ENCODE measurements at regions not wholly inside any gene's neighbourhood (a gene's known extent, or its start where the extent isn't known, plus 50 kb on each side); places are given as distances from the start of the nearest gene placed in this dataset.
"Not testable (repeated sequence)": the region's sequence is repeated elsewhere in the genome, so short reads cannot be mapped to it uniquely, and the experiment has no call there.

- H3K36me3 ChIP-seq (ENCODE audit: control insufficient read depth, insufficient read depth, low read length); H3K9me3 ChIP-seq (ENCODE audit: control insufficient read depth, low read length); H3K4me3 ChIP-seq (ENCODE audit: insufficient read depth, low read depth, low read length); H3K4me1 ChIP-seq (ENCODE audit: control insufficient read depth, insufficient read depth, low read length); H3K27me3 ChIP-seq (ENCODE audit: control insufficient read depth, insufficient read depth, low read length, poor library complexity, severe bottlenecking); H3K27ac ChIP-seq (ENCODE audit: insufficient read depth, low read depth, low read length, poor library complexity, severe bottlenecking): not testable (repeated sequence)
- WGBS, 2 experiments, result 92 to 95% methylated on average over 2 to 3 of the region's 3 CpGs
Observed at GRCh38 chr1:96564401-96564800, 157.2 kb upstream of the PTBP2 start.

GRCh38 chr1:96565546-96565945 is 156.0 kb upstream of the PTBP2 start:
- no peak overlapping the region for H3K4me3 ChIP-seq (ENCODE audit: insufficient read depth, low read depth, low read length)
- no peaks in the 10 kb centered on the region for H3K4me1 ChIP-seq (ENCODE audit: control insufficient read depth, insufficient read depth, low read length)
- H3K27ac ChIP-seq (ENCODE audit: insufficient read depth, low read depth, low read length, poor library complexity, severe bottlenecking), result no peak overlapping the region
- WGBS, 2 experiments, result 89 to 93% methylated on average over 1 of the region's 1 CpG
- H3K36me3 ChIP-seq (ENCODE audit: control insufficient read depth, insufficient read depth, low read length), result no peaks in the 10 kb centered on the region
- H3K9me3 ChIP-seq (ENCODE audit: control insufficient read depth, low read length), result no peaks in the 10 kb centered on the region
- H3K27me3 ChIP-seq (ENCODE audit: control insufficient read depth, insufficient read depth, low read length, poor library complexity, severe bottlenecking), result no peaks in the 10 kb centered on the region

- 94 to 95% methylated on average over 3 of the region's 3 CpGs for WGBS, 2 experiments
- no peaks in the 10 kb centered on the region for H3K27me3 ChIP-seq (ENCODE audit: control insufficient read depth, insufficient read depth, low read length, poor library complexity, severe bottlenecking)
- no peak overlapping the region for H3K4me3 ChIP-seq (ENCODE audit: insufficient read depth, low read depth, low read length)
- no peaks in the 10 kb centered on the region for H3K9me3 ChIP-seq (ENCODE audit: control insufficient read depth, low read length)
- no peaks in the 10 kb centered on the region for H3K36me3 ChIP-seq (ENCODE audit: control insufficient read depth, insufficient read depth, low read length)
- H3K4me1 ChIP-seq (ENCODE audit: control insufficient read depth, insufficient read depth, low read length), result no peaks in the 10 kb centered on the region
- no peak overlapping the region for H3K27ac ChIP-seq (ENCODE audit: insufficient read depth, low read depth, low read length, poor library complexity, severe bottlenecking)
Observed at GRCh38 chr1:96568639-96569038, 152.9 kb upstream of the PTBP2 start.

GRCh38 chr1:96569288-96569687 is 152.3 kb upstream of the PTBP2 start:
- Histone ChIP-seq H3K9me3 (ENCODE audit: control insufficient read depth, low read length) (no peaks in the 10 kb centered on the region), H3K36me3 (ENCODE audit: control insufficient read depth, insufficient read depth, low read length) (no peaks in the 10 kb centered on the region), H3K27ac (ENCODE audit: insufficient read depth, low read depth, low read length, poor library complexity, severe bottlenecking) (no peak overlapping the region), H3K4me3 (ENCODE audit: insufficient read depth, low read depth, low read length) (no peak overlapping the region), H3K27me3 (ENCODE audit: control insufficient read depth, insufficient read depth, low read length, poor library complexity, severe bottlenecking) (no peaks in the 10 kb centered on the region), H3K4me1 (ENCODE audit: control insufficient read depth, insufficient read depth, low read length) (no peaks in the 10 kb centered on the region)
- WGBS, 2 experiments, result 79 to 81% methylated on average over 2 of the region's 2 CpGs

- Histone ChIP-seq H3K36me3 (ENCODE audit: control insufficient read depth, insufficient read depth, low read length) (no peaks in the 10 kb centered on the region), H3K4me3 (ENCODE audit: insufficient read depth, low read depth, low read length) (no peak overlapping the region), H3K4me1 (ENCODE audit: control insufficient read depth, insufficient read depth, low read length) (no peaks in the 10 kb centered on the region), H3K27ac (ENCODE audit: insufficient read depth, low read depth, low read length, poor library complexity, severe bottlenecking) (no peak overlapping the region), H3K27me3 (ENCODE audit: control insufficient read depth, insufficient read depth, low read length, poor library complexity, severe bottlenecking) (no peaks in the 10 kb centered on the region), H3K9me3 (ENCODE audit: control insufficient read depth, low read length) (no peaks in the 10 kb centered on the region)
Observed at GRCh38 chr1:96579636-96580035, 141.9 kb upstream of the PTBP2 start.

GRCh38 chr1:96580920-96581319 is 140.7 kb upstream of the PTBP2 start:
- no peaks in the 10 kb centered on the region for H3K27me3 ChIP-seq (ENCODE audit: control insufficient read depth, insufficient read depth, low read length, poor library complexity, severe bottlenecking)
- no peak overlapping the region for H3K27ac ChIP-seq (ENCODE audit: insufficient read depth, low read depth, low read length, poor library complexity, severe bottlenecking)
- no peaks in the 10 kb centered on the region for H3K4me1 ChIP-seq (ENCODE audit: control insufficient read depth, insufficient read depth, low read length)
- no peak overlapping the region for H3K4me3 ChIP-seq (ENCODE audit: insufficient read depth, low read depth, low read length)
- H3K36me3 ChIP-seq (ENCODE audit: control insufficient read depth, insufficient read depth, low read length), result no peaks in the 10 kb centered on the region
- WGBS, 2 experiments, result 35 to 36% methylated on average over 7 of the region's 7 CpGs
- no peaks in the 10 kb centered on the region for H3K9me3 ChIP-seq (ENCODE audit: control insufficient read depth, low read length)

- H3K27me3 ChIP-seq (ENCODE audit: control insufficient read depth, insufficient read depth, low read length, poor library complexity, severe bottlenecking), result no peaks in the 10 kb centered on the region
- no peak overlapping the region for H3K4me3 ChIP-seq (ENCODE audit: insufficient read depth, low read depth, low read length)
- H3K9me3 ChIP-seq (ENCODE audit: control insufficient read depth, low read length), result no peaks in the 10 kb centered on the region
- WGBS, 2 experiments, result 52 to 53% methylated on average over 7 of the region's 7 CpGs
- no peaks in the 10 kb centered on the region for H3K4me1 ChIP-seq (ENCODE audit: control insufficient read depth, insufficient read depth, low read length)
- no peaks in the 10 kb centered on the region for H3K36me3 ChIP-seq (ENCODE audit: control insufficient read depth, insufficient read depth, low read length)
- H3K27ac ChIP-seq (ENCODE audit: insufficient read depth, low read depth, low read length, poor library complexity, severe bottlenecking), result no peak overlapping the region
Observed at GRCh38 chr1:96581772-96582171, 139.8 kb upstream of the PTBP2 start.

GRCh38 chr1:96583903-96584302 is 137.7 kb upstream of the PTBP2 start:
- Histone ChIP-seq H3K9me3 (ENCODE audit: control insufficient read depth, low read length) (no peaks in the 10 kb centered on the region), H3K36me3 (ENCODE audit: control insufficient read depth, insufficient read depth, low read length) (no peaks in the 10 kb centered on the region), H3K27ac (ENCODE audit: insufficient read depth, low read depth, low read length, poor library complexity, severe bottlenecking) (no peak overlapping the region), H3K4me1 (ENCODE audit: control insufficient read depth, insufficient read depth, low read length) (no peaks in the 10 kb centered on the region), H3K27me3 (ENCODE audit: control insufficient read depth, insufficient read depth, low read length, poor library complexity, severe bottlenecking) (no peaks in the 10 kb centered on the region), H3K4me3 (ENCODE audit: insufficient read depth, low read depth, low read length) (no peak overlapping the region)

GRCh38 chr1:96587222-96587621 is 134.4 kb upstream of the PTBP2 start:
- Histone ChIP-seq H3K4me3 (ENCODE audit: insufficient read depth, low read depth, low read length) (no peak overlapping the region), H3K9me3 (ENCODE audit: control insufficient read depth, low read length) (no peaks in the 10 kb centered on the region), H3K4me1 (ENCODE audit: control insufficient read depth, insufficient read depth, low read length) (no peaks in the 10 kb centered on the region), H3K27ac (ENCODE audit: insufficient read depth, low read depth, low read length, poor library complexity, severe bottlenecking) (no peak overlapping the region), H3K27me3 (ENCODE audit: control insufficient read depth, insufficient read depth, low read length, poor library complexity, severe bottlenecking) (no peaks in the 10 kb centered on the region), H3K36me3 (ENCODE audit: control insufficient read depth, insufficient read depth, low read length) (no peaks in the 10 kb centered on the region)
- WGBS, 2 experiments, result 88 to 97% methylated on average over 4 of the region's 4 CpGs

GRCh38 chr1:96588416-96588995 is 133.1 kb upstream of the PTBP2 start:
- H3K27ac ChIP-seq (ENCODE audit: insufficient read depth, low read depth, low read length, poor library complexity, severe bottlenecking), result no peak overlapping the region
- WGBS, 2 experiments, result 69% methylated on average over 1 of the region's 1 CpG; no CpG with 5 or more reads in 1 of the 2 experiments

GRCh38 chr1:96595530-96595929 is 126.1 kb upstream of the PTBP2 start:
- WGBS, 2 experiments, result 94 to 95% methylated on average over 2 of the region's 2 CpGs
- H3K4me1 ChIP-seq (ENCODE audit: control insufficient read depth, insufficient read depth, low read length), result peaks cover 15% of the 10 kb centered on the region
- not testable (repeated sequence) for H3K27me3 ChIP-seq (ENCODE audit: control insufficient read depth, insufficient read depth, low read length, poor library complexity, severe bottlenecking); H3K27ac ChIP-seq (ENCODE audit: insufficient read depth, low read depth, low read length, poor library complexity, severe bottlenecking); H3K9me3 ChIP-seq (ENCODE audit: control insufficient read depth, low read length); H3K4me3 ChIP-seq (ENCODE audit: insufficient read depth, low read depth, low read length); H3K36me3 ChIP-seq (ENCODE audit: control insufficient read depth, insufficient read depth, low read length)

More at GRCh38 chr1:96588416-96588995, 133.1 kb upstream of the PTBP2 start:
- Histone ChIP-seq H3K4me3 (ENCODE audit: insufficient read depth, low read depth, low read length) (no peak overlapping the region), H3K36me3 (ENCODE audit: control insufficient read depth, insufficient read depth, low read length) (no peaks in the 10 kb centered on the region), H3K9me3 (ENCODE audit: control insufficient read depth, low read length) (no peaks in the 10 kb centered on the region), H3K4me1 (ENCODE audit: control insufficient read depth, insufficient read depth, low read length) (no peaks in the 10 kb centered on the region), H3K27me3 (ENCODE audit: control insufficient read depth, insufficient read depth, low read length, poor library complexity, severe bottlenecking) (no peaks in the 10 kb centered on the region)

All from ectodermal cell (in vitro differentiated cells).